Smooth muscle cell (in vitro differentiated cells): ENCODE measurements at regions not wholly inside any gene's neighbourhood (a gene's known extent, or its start where the extent isn't known, plus 50 kb on each side); places are given as distances from the start of the nearest gene placed in this dataset.

Experiments used
- DNase-seq: peaks from one replicate; lab custom pipeline; 2025; ENCODE audit not compliant: unreplicated experiment; lab: John Stamatoyannopoulos, UW
- H2AFZ ChIP-seq: fragments of 200-600 bp; sonication (generic); 2 replicates; pipeline ENCODE4 v1.6.0; 2016; ENCODE audit warnings: antibody characterized with exemption, low read depth, mild to moderate bottlenecking
- H3F3A ChIP-seq: fragments of 200-600 bp; sonication (generic); 2 replicates; pipeline ENCODE4 v1.6.0; 2017; ENCODE audit warnings: antibody characterized with exemption, low read depth
- H3K27ac ChIP-seq: fragments of 200-600 bp; sonication (generic); 2 replicates; pipeline ENCODE4 v1.5.1; 2016; ENCODE audit warnings: low read depth, mild to moderate bottlenecking
- H3K27me3 ChIP-seq: fragments of 200-600 bp; sonication (generic); 2 replicates; pipeline ENCODE4 v1.6.1; 2016; ENCODE audit warnings: low read depth, mild to moderate bottlenecking
- H3K36me3 ChIP-seq: fragments of 200-600 bp; sonication (generic); 2 replicates; pipeline ENCODE4 v1.5.1; 2016; ENCODE audit warnings: low read depth
- H3K4me1 ChIP-seq: fragments of 200-600 bp; sonication (generic); 2 replicates; pipeline ENCODE4 v1.5.1; 2016; ENCODE audit warnings: low read depth
- H3K4me2 ChIP-seq: fragments of 200-600 bp; sonication (generic); 2 replicates; pipeline ENCODE4 v1.6.0; 2016; ENCODE audit warnings: mild to moderate bottlenecking
- H3K4me3 ChIP-seq: fragments of 200-600 bp; sonication (generic); 2 replicates; pipeline ENCODE4 v1.5.1; 2016; ENCODE audit warnings: mild to moderate bottlenecking
- H3K79me2 ChIP-seq: fragments of 200-600 bp; sonication (generic); 2 replicates; pipeline ENCODE4 v1.6.0; 2016; ENCODE audit warnings: low read depth, mild to moderate bottlenecking
- H3K9ac ChIP-seq: fragments of 200-600 bp; sonication (generic); 2 replicates; pipeline ENCODE4 v1.6.0; 2016; ENCODE audit warnings: low read depth
- H3K9me3 ChIP-seq: fragments of 200-600 bp; sonication (generic); replicated peaks from 2 replicates; pipeline ENCODE4 v1.5.1; 2016; ENCODE audit warnings: low read depth
- H4K20me1 ChIP-seq: fragments of 200-600 bp; sonication (generic); 2 replicates; pipeline ENCODE4 v1.6.0; 2016; ENCODE audit warnings: low read depth
- WGBS: methylation state at CpG from one replicate; pipeline ENCODE4 v1.1.7; 2016; ENCODE audit warnings: low lambda C conversion rate; 5-methylcytosine and 5-hydroxymethylcytosine counted together
- TF ChIP-seq, protein P1 (sequence below): fragments of 200-600 bp; sonication (generic); IDR thresholded peaks from 2 replicates; pipeline ENCODE4 v1.5.1; 2017; ENCODE audit warnings: borderline replicate concordance, mild to moderate bottlenecking, antibody characterized with exemption; ENCODE audit not compliant: insufficient read depth, poor library complexity, severe bottlenecking

GRCh38 chr2:239538357-239539052 is 137.7 kb upstream of the HDAC4 start:
- TF ChIP-seq, protein P1, sequence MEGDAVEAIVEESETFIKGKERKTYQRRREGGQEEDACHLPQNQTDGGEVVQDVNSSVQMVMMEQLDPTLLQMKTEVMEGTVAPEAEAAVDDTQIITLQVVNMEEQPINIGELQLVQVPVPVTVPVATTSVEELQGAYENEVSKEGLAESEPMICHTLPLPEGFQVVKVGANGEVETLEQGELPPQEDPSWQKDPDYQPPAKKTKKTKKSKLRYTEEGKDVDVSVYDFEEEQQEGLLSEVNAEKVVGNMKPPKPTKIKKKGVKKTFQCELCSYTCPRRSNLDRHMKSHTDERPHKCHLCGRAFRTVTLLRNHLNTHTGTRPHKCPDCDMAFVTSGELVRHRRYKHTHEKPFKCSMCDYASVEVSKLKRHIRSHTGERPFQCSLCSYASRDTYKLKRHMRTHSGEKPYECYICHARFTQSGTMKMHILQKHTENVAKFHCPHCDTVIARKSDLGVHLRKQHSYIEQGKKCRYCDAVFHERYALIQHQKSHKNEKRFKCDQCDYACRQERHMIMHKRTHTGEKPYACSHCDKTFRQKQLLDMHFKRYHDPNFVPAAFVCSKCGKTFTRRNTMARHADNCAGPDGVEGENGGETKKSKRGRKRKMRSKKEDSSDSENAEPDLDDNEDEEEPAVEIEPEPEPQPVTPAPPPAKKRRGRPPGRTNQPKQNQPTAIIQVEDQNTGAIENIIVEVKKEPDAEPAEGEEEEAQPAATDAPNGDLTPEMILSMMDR: no peak
- Histone ChIP-seq H3K9ac (no peak overlapping the region), H3K79me2 (no peaks in the 10 kb centered on the region), H3K36me3 (no peaks in the 10 kb centered on the region), H3K4me1 (no peaks in the 10 kb centered on the region), H4K20me1 (no peaks in the 10 kb centered on the region), H3K27ac (no peak overlapping the region), H3K9me3 (no peaks in the 10 kb centered on the region), H3K27me3 (no peaks in the 10 kb centered on the region), H3F3A (no peaks in the 10 kb centered on the region), H3K4me3 (no peak overlapping the region), H2AFZ (no peak overlapping the region), H3K4me2 (no peak overlapping the region)
- no peak for DNase-seq
- 88% methylated on average over 10 of the region's 10 CpGs for WGBS

DNA sequence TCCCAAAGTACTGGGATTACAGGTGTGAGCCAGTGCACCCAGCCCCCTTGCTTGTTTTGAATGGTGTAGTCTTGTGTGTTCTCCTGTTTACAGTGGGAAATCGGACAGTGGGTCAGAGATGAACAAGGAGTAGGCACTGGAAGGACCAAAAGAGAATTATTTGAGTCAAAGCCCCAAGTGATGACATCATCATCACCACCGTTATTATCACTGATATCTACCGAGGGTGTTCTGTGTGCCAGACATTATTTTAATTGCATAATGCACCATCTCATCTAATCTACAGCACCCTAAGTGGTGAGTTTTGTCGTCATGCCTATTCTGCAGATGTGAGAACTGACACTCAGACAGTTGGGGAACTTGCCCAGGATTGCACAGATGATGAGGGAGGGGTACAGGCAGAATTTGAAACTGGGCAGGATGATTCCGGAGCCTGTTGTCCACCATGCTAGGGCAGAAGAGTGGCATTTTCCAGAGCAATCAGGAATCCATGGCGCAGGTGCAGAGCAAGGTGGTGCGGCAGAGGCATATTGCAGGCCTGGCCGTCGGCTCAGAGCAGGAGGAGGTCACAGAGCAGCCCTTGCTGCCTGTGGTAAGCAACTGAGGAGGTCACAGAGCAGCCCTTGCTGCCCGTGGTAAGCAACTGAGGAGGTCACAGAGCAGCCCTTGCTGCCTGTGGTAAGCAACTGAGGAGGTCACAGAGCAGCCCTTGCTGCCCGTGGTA is 137.0 kb upstream of the HDAC4 start:
- Histone ChIP-seq H3K4me2 (no peak overlapping the region), H2AFZ (no peak overlapping the region), H4K20me1 (no peaks in the 10 kb centered on the region), H3K9me3 (no peaks in the 10 kb centered on the region), H3F3A (no peaks in the 10 kb centered on the region), H3K4me3 (no peak overlapping the region), H3K27ac (no peak overlapping the region), H3K36me3 (no peaks in the 10 kb centered on the region), H3K27me3 (no peaks in the 10 kb centered on the region), H3K79me2 (no peaks in the 10 kb centered on the region), H3K4me1 (no peaks in the 10 kb centered on the region), H3K9ac (no peak overlapping the region)
- 91% methylated on average over 11 of the region's 11 CpGs for WGBS
- no peak for DNase-seq
- TF ChIP-seq, protein P1: no peak

DNA sequence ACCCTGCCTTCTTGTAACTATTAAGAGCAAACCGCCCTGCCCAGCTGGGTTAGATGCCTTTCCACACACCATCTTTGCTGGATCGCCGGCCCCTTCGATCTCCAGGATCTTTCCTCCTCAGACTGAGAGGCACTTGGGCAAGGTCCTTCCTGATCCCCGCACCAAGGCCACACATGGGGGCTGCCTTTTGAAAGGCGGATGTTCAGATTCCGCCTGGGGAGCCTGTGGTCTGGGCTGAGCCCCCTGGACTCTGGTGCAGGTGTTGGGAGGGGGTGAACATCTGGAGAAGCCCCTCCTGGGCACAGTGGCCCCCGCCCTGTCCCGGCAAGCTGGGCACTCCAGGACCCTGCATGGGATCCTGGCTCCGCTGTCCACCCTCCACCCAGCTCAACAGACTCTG is 135.4 kb upstream of the HDAC4 start:
- H4K20me1 ChIP-seq: no peaks in the 10 kb centered on the region
- H3K27ac ChIP-seq: no peak overlapping the region
- no peaks in the 10 kb centered on the region for H3K27me3 ChIP-seq
- DNase-seq: no peak
- no peaks in the 10 kb centered on the region for H3K4me1 ChIP-seq
- H3K36me3 ChIP-seq: no peaks in the 10 kb centered on the region
- no peaks in the 10 kb centered on the region for H3K79me2 ChIP-seq
- no peaks in the 10 kb centered on the region for H3K9me3 ChIP-seq
- no peak overlapping the region for H2AFZ ChIP-seq
- 93% methylated on average over 10 of the region's 10 CpGs for WGBS
- no peak overlapping the region for H3K4me3 ChIP-seq
- TF ChIP-seq, protein P1: no peak
- H3K4me2 ChIP-seq: no peak overlapping the region
- H3F3A ChIP-seq: no peaks in the 10 kb centered on the region
- H3K9ac ChIP-seq: no peak overlapping the region
